NB4 (cell line): ENCODE measurements at regions not wholly inside any gene's neighbourhood (a gene's known extent, or its start where the extent isn't known, plus 50 kb on each side); places are given as distances from the start of the nearest gene placed in this dataset.
"Not testable (repeated sequence)": the region's sequence is repeated elsewhere in the genome, so short reads cannot be mapped to it uniquely, and the experiment has no call there.

Experiments
- MYC ChIP-seq: IDR thresholded peaks from 2 replicates; pipeline ENCODE4 v1.6.1; 2011; ENCODE audit warnings: low read depth, low read length
- POLR2A ChIP-seq: IDR thresholded peaks from 2 replicates; pipeline ENCODE4 v1.6.1; 2011; ENCODE audit warnings: mild to moderate bottlenecking; ENCODE audit not compliant: insufficient read length; ENCODE audit errors: extremely low read depth
- TF ChIP-seq, protein P1 (sequence below): IDR thresholded peaks from 2 replicates; pipeline ENCODE4 v1.6.1; 2011; ENCODE audit warnings: low read depth, low read length

DNA sequence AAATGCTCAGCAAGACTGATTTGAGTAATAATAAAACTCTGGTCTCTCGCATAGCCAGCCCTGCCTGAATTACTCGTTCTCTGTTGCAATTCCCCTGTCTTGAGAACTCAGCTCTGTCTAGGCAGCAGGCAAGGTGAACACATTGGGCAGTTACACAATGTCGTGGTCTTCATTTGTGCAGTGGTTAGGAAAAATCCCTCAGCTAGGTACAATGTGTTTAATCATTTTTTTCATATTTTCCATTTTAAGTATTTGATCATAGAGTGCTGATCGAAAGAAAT is 508.7 kb downstream of the RPIA start:
- TF ChIP-seq, protein P1, sequence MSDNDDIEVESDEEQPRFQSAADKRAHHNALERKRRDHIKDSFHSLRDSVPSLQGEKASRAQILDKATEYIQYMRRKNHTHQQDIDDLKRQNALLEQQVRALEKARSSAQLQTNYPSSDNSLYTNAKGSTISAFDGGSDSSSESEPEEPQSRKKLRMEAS, result not testable (repeated sequence)
- TF ChIP-seq POLR2A, MYC: not testable (repeated sequence)
